Stimulated activated naive CD4-positive, alpha-beta T cell treated with Interleukin-2 at 50 U/mL for 16 hours (primary cell): ENCODE measurements at regions not wholly inside any gene's neighbourhood (a gene's known extent, or its start where the extent isn't known, plus 50 kb on each side); places are given as distances from the start of the nearest gene placed in this dataset.

Experiments used
- DNase-seq: peaks from one replicate; lab custom pipeline; 2025; lab: John Stamatoyannopoulos, UW

DNA sequence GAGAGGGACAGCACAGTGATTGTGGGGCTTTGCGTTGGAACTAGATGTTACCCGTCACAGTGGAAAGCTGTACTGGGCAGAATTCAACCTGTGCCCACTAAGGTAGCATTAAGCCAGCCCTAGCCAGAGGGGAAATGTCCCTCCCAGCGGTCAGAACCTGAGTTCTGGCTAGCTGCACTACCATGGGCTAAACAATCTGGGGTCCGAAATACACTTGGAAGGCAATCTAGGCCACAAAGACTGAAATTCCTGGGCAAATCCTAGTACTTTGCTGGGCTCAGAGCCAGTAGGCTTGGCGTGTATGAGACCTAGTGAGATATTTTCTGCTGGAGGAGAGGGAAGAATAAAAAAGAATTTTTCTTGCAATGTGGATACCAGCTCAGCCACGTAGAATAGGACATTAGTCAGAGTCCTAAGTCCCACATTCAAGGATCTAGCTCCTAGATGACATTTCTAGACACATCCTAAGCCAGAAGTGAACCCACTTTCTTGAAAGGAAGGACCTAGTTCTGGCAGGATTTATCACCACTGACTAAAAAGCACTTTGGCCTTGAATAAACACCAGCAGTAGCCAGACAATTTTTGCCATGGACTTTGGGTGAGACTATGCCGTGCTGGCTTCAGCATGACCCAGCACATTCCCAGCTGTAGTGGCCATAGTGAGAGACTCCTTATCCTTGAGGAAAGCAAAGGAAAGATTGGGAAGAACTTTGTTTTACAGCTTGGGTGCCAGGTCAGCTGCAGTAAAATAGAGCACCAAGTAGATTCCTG, 618.0 kb downstream of the BRINP1 start:
- DNase-seq = no peak

- no peak for DNase-seq
Measured at GRCh38 chr9:118751848-118752223, 617.4 kb downstream of the BRINP1 start.

- no peak for DNase-seq
Measured at GRCh38 chr9:118761016-118761790, 608.0 kb downstream of the BRINP1 start.

DNA sequence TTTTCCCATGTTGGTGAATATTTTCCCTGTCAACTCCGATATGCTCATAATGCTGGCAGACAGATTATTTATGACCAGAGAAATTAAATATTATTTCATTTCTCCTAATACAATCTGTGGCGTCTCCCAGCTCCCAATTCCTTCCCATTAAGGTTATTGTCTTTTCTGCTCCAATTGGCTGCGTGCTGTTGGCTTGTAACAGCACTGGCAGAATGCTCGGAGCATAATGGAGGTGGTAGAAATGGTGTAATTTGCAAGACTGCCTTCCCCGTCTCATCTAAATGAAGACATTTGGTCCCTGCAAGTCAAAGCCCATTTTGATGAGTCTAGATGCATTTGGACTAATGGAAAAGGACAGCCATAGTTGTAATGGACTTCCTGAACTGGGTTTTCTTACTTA, 601.7 kb downstream of the BRINP1 start:
- DNase-seq = no peak

- no peak for DNase-seq
Measured at GRCh38 chr9:118782790-118783463, 586.3 kb downstream of the BRINP1 start.

- DNase-seq = no peak
Measured at GRCh38 chr9:118784033-118784432, 585.2 kb downstream of the BRINP1 start.

DNA sequence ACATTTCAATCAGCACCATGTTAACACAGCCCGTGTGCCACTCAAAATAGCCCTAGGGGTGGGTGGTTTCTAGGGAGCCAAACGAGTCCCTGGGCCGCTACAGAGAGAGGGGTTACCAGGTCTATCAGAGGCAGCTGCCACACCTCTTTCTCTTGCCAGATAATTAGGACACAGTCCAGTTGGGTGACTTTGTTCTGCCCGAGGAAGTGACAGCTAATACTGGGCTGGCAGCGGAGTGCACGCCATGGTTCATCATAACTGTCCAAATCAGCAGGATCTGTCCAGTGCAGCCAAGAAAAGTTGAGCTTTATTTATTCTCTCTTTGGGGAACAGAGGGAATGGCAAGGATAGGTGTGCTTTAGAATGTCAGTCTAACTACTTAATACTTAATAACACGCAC, 583.8 kb downstream of the BRINP1 start:
- no peak for DNase-seq

DNA sequence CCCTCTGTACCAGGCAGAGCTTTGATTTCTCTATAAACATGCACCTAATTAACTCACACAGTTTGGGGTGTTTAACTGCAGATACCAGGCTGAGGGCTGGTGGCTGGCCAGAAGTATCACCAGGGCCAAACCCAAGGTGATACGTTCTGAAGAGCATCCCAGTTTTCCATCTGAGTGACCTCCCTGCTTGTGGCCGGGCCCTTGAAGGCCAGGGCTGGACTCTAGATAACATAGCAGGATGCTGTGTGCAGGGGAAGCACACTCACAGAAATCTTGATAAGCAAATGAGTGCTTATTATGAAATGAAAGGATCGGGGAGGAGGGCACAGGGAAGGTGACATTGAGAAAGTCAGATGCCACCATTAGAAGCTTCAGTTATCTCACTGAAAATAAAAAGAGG, 582.4 kb downstream of the BRINP1 start:
- no peak for DNase-seq

DNA sequence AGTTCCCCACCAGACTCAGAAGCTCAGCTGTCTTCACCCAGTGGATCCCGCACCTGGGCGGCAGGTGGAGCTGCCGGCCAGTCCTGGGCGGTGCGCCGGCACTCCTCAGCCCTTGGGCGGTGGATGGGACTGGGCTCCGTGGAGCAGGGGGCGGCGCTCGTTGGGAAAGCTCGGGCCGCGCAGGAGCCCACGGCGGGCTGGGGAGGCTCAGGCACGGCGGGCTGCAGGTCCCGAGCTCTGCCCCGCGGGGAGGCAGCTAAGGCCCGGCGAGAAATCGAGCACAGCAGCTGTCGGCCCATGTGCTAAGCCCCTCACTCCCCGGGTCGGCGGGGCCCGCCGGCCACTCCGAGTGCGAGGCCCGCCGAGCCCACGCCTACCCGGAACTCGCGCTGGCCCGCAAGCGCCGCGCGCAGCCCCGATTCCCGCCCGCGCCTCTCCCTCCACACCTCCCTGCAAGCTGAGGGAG, 560.0 kb downstream of the BRINP1 start:
- no peak for DNase-seq

DNA sequence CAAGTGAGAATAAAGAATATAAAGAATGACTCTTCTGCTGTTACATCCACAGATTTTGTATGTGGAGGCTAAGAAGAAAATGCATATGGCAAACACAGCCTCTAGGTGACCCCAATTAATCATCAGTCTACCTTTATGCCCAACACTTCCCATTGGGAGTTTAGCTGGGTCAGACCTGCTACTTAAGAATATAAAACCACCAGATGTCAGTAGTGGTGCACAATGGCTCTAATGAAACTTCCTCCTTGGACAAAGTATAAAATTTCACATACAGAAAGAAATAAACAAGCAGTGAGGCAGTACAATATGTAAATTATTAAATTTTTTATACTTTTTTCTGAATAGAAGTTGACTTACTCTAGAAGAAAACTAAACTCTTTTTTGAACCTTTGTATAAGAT, 539.9 kb downstream of the BRINP1 start:
- DNase-seq = no peak

- no peak for DNase-seq
Measured at GRCh38 chr9:118832371-118832770, 536.9 kb downstream of the BRINP1 start.

DNA sequence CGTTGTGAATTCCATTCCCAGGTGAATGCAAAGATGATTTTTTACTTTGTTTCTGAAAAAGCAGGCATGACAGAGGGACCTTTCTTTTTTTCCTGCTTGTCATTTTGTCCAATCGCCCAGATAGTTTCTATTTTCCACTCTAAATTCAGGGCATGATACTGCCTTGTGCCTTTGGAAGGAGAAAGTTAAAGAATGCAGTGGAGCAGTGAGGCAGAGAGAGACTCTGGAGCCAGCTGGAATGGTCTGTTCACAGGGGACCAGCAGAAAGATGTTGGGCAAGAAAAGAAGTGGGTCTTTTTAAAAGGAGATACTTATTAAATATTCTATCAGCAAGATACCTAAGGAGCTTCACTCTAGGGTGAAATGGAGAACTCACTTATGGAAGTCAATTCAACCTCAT, 532.3 kb downstream of the BRINP1 start:
- no peak for DNase-seq

DNA sequence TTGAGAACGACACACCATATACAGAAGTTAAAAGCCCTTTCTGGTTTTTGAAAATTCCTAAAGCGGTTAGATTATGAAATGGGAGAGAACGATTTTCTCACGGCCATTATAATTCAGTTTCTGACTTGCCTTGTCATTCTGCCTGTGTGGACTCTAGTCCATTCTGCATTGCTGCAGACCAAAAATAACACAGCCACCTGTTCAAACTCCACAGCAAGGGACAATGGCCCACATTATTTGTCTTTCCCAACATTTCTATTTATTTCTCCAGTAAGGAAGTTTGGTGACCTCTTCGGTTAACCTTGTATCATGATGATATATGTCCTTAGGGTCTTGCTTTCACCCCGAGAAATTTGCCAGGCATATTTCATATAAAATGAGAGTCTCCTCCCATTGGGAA, 497.7 kb downstream of the BRINP1 start:
- DNase-seq = no peak

GRCh38 chr9:118882684-118883083, 486.6 kb downstream of the BRINP1 start:
- no peak for DNase-seq

GRCh38 chr9:118883411-118883810, 485.8 kb downstream of the BRINP1 start:
- DNase-seq = no peak

- no peak for DNase-seq
Measured at GRCh38 chr9:118891213-118891612, 478.0 kb downstream of the BRINP1 start.

- no peak for DNase-seq
Measured at GRCh38 chr9:118896324-118897000, 472.8 kb downstream of the BRINP1 start.

DNA sequence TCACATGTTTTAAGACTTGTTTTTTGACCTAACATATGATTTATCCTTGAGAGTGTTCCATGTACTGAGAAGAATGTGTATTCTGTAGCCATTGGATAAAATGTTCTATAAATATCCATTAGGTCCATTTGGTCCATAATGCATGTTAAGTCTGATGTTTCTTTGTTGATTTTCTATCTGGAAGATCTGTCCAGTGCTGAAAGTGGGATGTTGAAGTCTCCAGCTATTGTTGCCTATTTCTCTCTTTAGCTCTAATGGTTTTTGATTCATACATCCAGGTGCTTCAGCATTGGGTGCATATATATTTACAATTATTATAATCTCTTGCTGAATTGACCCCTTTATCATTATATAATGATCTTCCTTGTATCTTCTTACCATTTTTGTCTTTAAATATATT, 451.1 kb downstream of the BRINP1 start:
- no peak for DNase-seq

DNA sequence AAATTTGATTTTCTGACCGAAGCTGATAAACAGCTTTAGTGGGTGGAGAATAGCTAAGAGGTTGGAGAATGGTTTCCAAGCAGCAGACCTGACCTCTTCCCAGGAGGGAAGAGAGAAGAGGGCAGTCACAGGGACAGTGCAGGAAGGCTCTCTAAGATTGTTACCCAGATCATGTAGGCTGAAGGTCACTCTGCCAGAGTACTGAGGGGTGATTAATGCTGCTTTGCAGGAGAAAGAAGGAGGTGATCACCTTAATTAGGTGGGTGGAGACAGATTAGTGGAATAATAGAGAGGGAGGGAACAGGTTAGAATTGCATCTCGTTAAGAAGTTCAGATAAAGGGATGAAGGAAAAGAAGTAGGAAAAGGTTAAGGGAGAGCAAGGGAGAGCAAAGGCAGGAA, 440.5 kb downstream of the BRINP1 start:
- DNase-seq = no peak

DNA sequence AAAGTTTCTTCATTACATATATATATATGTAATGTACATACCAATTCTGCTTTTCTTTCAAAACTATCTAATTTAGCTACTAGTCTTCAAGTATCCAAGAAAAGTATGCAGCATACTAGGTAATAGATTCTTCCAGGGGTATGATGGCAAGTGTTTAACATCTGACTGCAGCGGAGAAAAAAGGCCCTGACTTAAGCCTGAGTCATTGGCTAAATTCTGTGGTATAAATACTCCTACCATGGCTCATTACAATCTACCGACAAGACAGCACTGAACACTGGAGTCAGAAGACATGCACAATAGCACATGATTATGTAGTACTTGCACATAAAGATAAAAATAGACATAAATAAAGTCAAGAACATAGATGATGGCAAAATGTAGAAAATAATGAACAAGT, 439.9 kb downstream of the BRINP1 start:
- no peak for DNase-seq

- DNase-seq = no peak
Measured at GRCh38 chr9:118931941-118932340, 437.3 kb downstream of the BRINP1 start.

- no peak for DNase-seq
Measured at GRCh38 chr9:118938581-118938980, 430.7 kb downstream of the BRINP1 start.
